ENCODE measurements at regions not wholly inside any gene's neighbourhood (a gene's known extent, or its start where the extent isn't known, plus 50 kb on each side); places are given as distances from the start of the nearest gene placed in this dataset.

GRCh38 chr19:29293292-29293691 lies 80.3 kb upstream of the UQCRFS1 start:
- DNase-seq, result no peak

GRCh38 chr19:29293736-29294342 lies 80.9 kb upstream of the UQCRFS1 start:
- no peak for DNase-seq

DNA sequence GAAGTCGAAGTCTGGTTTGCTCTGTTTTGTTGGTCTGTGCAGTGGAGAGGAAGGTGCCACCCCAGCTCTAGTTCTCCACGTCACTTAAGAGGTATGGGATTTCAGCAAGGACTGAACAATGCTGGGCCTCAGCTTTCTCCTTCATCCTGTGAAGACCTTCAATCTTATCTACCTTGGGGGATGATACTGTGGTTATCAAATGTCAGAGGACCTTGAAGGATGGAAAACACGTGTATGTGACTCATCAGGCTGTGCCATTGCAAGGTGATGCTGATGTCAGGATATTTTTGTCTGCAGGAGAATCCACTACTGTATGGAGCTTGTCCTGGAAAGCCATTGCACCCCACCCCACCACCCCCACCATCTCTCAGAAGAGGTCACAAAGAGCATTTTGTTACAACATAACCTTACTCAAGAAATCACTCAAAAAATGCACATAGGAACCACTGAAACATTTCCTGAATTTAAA lies 81.4 kb upstream of the UQCRFS1 start:
- DNase-seq, result no peak

DNA sequence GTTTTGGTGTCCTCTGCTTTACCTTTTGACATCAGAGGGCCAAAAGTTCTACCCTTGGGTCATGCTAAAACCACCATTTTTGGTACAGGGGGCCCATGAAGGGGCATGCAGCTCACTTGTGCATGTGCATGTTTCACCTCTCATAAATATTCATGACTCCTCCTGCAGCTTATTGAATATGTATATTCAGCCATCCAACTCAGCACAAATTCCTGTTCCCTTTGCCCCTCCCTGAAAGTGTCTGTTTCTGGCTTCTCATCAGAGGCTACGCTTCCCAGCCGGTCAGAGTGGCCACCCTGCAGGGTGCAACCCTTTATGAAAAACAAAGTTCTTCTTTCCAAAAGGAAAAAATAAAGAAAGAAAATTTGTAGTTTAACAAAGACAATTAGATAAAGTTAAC lies 82.3 kb upstream of the UQCRFS1 start:
- no peak for DNase-seq

GRCh38 chr19:29297381-29297780 lies 84.4 kb upstream of the UQCRFS1 start:
- no peak for DNase-seq

- DNase-seq, result no peak
Observed at GRCh38 chr19:29299416-29300380, 86.7 kb upstream of the UQCRFS1 start.

DNA sequence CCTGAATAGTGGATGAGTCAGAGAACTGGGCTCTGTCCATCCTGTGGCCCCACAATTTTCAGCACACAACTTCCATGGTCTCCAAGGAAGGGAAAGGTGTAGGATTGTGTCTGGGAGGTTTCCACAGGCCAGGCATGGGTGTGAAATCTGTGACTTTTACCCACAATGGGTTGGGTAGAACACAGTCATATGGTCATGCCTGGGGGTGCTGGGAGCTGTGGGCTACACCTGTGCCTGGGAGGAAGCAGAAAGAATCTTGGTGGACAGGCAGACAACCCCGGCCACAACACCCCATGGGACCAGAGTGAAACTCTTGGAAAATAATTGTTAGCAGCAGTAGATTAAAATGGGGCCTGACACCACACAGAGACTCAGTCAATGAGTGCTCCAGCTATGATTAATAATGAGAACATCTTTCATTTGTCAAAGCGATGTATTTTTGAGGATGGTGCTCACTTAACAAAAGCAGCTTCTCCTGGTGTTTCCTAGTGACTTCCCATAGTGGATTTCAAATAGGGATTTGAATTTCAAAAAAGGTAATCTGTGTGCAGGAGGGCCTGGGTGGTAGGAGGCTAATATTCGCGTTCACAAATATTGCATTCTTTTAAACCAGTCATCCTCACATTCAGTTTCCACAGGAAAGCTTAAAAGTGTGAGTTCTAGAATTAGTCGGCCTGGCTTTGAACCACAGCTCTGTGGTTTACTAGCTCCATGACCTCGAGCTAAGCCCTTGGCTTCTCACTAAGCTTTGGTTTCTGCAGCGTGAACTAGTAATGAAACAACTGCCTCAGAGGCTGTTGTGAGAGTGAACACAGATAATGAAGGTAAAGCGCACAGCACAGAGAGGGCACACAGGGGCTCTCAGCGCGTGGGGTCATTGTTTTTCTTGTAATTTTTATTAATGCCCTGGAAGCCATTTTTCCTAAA lies 89.3 kb upstream of the UQCRFS1 start:
- no peak for DNase-seq

DNA sequence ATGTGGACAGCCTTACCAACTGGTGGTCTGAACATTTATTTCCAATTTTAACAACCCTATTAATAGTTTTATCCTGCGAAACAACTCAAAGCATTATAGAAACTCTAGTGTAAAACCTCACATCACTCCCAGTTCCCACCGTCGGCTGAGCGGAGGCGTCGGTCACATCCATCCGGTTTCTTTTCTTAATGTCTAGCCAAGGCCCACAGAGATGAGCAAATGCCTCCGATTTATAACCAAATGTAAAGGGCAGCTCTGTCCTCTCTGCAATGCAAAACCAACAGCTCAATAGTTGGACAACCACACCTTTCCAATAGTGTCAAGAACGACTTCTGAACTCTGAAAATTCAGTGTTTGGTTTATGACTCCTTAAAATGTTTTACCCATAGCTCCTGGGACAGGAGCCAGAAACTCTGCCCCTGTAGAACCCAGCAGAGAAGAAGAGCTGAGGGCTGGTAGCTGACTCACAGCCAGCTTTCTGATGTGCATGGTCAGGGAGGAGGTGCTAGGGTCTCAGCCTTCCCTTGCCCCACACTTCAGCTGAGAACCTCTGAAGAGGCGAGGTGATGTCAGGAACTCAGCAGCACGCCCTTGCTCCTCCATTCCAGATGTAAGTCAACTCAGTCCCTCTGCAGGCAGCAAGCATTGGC lies 90.2 kb upstream of the UQCRFS1 start:
- DNase-seq, result no peak

DNA sequence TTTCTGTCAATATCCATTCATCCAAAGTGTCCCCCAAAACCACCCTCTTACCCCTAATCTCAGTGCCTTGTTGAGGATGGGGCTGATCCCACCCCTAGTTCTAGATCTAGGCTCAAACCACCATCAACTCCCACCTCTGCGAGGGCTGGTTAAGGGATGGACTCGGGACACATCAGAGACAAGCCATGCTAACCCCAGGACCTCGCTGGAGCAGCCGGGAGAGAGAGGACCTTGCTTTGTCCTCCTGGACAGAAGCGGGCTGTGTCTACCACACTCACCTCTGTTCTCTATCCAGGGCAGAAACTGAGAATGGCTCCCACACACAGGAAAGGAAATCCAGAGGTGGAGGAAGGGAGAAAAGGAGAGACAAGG lies 90.8 kb upstream of the UQCRFS1 start:
- DNase-seq, result no peak

GRCh38 chr19:29305268-29305667 lies 92.3 kb upstream of the UQCRFS1 start:
- DNase-seq, result no peak

DNA sequence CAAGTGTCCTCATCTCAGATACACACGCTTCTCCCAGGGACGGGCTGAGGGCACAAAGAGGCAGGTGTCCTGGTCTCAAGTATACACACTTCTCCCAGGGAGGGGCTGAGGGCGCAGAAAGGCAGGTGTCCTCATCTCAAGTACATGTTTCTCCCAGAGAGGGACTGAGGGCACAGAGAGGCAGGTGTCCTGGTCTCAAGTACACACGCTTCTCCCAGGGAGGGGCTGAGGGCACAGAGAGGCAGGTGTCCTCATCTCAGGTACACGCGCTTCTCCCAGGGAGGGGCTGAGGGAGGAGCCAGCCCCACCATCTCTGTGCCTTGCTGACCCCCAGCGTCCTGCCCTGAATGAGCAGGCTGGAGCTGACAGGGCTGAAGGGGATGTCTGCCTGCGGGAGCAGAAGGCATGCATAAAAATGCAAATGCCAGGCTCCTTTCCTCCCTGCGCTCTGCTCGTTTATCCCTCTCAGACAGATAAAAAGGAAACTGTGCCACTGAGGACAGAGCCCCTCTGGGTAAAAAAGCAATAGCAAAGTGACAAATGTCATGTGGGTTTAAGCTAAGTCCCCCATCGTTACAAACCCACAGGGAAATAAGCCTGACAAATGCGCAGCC lies 96.1 kb upstream of the UQCRFS1 start:
- no peak for DNase-seq

DNA sequence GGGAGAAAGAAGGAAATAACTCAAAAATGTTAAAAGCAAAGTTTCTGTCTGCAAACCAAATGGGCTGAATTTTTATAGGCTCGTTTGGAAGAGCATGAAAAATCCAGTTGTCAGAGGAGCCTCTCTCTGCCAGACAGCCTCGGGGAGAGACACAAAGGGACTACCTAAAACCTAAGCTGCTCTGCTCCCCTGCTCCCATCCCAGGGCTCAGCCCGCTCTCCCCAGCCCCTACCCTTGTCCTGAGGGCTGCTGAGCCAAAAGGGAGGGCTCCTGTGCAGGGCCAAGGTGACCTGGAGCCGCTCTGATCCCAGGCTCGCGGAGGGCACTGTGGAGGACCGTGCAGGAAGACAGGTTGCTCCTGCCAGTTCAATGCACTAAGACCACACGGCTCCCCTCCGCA lies 96.7 kb upstream of the UQCRFS1 start:
- no peak for DNase-seq

DNA sequence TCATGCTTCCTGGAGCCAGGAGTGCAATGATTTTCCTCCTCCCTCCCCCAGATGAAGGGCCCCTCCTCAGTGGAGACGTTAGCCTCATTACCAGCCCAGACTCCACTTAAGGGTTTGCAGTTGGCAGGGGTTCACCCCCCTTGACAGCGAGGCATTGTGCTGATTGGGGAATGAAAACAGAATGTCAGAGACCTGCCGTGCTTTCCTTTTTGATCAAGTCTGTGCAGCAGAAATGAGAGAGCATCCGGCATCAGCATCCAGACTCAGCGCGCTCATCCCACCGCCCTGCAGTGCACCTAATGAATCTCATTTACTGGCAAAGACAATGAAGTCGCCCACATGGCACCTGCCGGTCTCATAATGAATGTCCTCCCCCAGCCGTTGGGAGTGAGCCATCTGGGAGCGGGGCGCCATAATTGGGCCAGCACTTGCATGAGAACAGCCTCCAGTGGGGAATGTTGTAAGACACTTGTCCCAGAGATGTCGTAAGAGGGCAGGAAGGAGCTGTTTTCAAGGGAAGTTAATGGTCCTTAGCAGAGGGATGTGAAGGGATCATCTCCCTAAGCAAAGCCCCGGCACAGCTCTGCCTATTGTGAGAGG lies 98.3 kb upstream of the UQCRFS1 start:
- DNase-seq, result peak in 1 of 2 donors; percentile 11

DNA sequence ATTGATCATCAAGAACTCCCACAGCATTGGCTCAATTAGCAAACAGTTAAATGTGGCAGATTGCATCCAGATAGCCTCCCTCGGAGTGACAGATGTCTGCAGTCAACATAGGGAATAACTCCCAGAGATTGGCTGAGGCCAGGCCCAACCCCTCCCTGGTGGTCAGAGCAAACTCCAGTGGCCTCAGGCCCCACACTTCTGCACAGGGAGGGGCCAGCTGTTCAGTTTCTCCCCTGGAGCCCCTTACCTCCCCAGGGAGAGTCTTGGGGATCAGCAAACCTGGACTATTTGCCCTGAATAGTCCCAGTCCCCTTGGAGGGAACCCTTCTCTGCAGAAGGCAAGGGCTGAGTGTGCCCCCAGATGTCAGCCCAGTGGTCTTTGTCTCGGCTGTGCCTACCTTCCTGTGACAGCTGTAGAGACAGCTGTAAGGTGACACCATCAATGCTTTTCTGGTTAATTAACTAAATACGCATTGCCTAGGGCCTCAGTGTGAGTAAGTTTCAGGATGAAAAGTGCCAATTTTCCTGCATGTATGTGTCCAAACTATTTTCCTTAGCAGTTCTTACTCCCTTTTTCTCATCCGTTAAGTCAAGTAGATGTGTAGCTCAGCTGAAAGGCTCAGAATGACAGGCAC lies 102.7 kb upstream of the UQCRFS1 start:
- DNase-seq, result no peak

DNA sequence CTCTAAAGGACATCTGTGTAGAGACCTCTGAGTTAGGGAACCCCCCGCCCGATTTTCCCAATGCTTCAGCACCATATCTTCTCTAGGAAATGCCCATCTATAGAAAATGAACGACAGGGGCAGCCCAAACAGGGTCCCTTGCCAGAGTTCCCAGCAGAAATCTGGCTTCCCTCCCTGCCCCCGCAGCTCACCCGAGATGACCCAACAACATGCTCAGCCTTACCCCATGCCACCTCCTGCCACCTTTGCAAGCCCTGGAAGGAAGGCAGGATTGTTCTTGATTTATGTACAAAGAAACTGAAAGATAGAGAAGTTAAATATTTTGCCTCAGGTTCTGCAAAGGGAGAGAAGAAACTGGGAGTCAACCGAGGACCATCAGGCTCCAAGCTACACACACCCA lies 105.6 kb upstream of the UQCRFS1 start:
- no peak for DNase-seq

- DNase-seq, result no peak
Observed at GRCh38 chr19:29320086-29320485, 107.1 kb upstream of the UQCRFS1 start.

- no peak for DNase-seq
Observed at GRCh38 chr19:29320618-29321017, 107.7 kb upstream of the UQCRFS1 start.

DNA sequence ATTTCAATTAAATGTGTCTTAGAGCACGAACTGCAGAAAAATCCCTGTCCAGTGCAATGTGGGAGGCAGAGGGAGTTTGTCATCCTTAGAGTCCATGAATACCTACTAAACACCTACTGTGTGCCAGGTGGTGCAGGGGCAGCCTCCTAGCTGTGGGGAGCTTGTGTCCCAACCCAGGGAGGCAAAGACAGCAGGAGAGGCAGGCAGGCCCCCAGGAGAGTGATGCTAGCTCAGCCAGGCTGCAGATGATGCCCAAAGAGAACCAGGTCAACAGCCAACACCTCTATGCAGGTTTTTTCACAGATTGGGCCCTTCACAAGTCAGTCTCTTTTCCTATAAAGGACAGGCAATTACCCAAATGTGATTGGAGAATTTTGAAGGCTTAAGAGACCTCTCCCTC lies 108.2 kb upstream of the UQCRFS1 start:
- no peak for DNase-seq

DNA sequence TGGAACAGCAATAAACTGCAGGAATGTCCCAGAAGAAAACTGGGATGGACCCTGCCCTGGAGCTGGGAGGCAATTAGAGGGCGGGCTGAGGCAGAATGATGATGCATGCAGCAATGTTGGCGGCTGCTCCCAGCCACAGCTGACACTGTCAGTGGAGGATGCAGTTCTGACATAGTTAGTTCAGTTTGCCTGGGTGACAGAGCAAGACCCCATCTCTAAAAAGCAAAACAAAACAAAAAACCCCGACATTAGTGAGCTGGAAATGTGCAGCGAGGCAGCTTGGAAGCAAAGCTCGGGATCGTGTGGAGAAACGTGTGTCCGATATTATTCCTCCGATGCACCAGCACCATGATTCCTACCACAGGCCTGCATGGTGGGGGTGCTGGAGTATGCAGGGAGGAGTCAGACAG lies 110.1 kb upstream of the UQCRFS1 start:
- no peak for DNase-seq

GRCh38 chr19:29323440-29324290 lies 110.7 kb upstream of the UQCRFS1 start:
- DNase-seq, result no peak
